HG02678 (cell line): ENCODE measurements at regions not wholly inside any gene's neighbourhood (a gene's known extent, or its start where the extent isn't known, plus 50 kb on each side); places are given as distances from the start of the nearest gene placed in this dataset.

Source experiments
- ATAC-seq: cut with Tn5 transposase; IDR thresholded peaks from one replicate; pipeline ENCODE4 v1.9.1; 2021; ENCODE audit warnings: mild to moderate bottlenecking, moderate library complexity; ENCODE audit not compliant: unreplicated experiment

- no peak for ATAC-seq
These were observed 873.1 kb downstream of the NSUN3 start for GRCh38 chr3:94935738-94936580.

- no peak for ATAC-seq
These were observed 875.1 kb downstream of the NSUN3 start for GRCh38 chr3:94937980-94938379.

- ATAC-seq = no peak
These were observed 883.8 kb downstream of the NSUN3 start for GRCh38 chr3:94946683-94947082.

- no peak for ATAC-seq
These were observed 898.7 kb downstream of the NSUN3 start for GRCh38 chr3:94961423-94962100.

- ATAC-seq = no peak
These were observed 903.1 kb downstream of the NSUN3 start for GRCh38 chr3:94965867-94966475.

GRCh38 chr3:94967196-94967595 is 904.3 kb downstream of the NSUN3 start:
- no peak for ATAC-seq

- no peak for ATAC-seq
These were observed 905.7 kb downstream of the NSUN3 start for GRCh38 chr3:94968519-94968918.

GRCh38 chr3:94972066-94972465 is 909.2 kb downstream of the NSUN3 start:
- no peak for ATAC-seq

GRCh38 chr3:94978084-94978483 is 915.2 kb downstream of the NSUN3 start:
- ATAC-seq = no peak

- no peak for ATAC-seq
These were observed 922.9 kb downstream of the NSUN3 start for GRCh38 chr3:94985778-94986177.

GRCh38 chr3:94990952-94991705 is 928.3 kb downstream of the NSUN3 start:
- no peak for ATAC-seq

- ATAC-seq = no peak
These were observed 933.9 kb downstream of the NSUN3 start for GRCh38 chr3:94996743-94997142.

- ATAC-seq = no peak
These were observed 939.7 kb downstream of the NSUN3 start for GRCh38 chr3:95002438-95003046.

GRCh38 chr3:95028688-95029087 is 965.8 kb downstream of the NSUN3 start:
- no peak for ATAC-seq

- no peak for ATAC-seq
These were observed 966.8 kb downstream of the NSUN3 start for GRCh38 chr3:95029644-95030043.

GRCh38 chr3:95036526-95037021 is 973.7 kb downstream of the NSUN3 start:
- no peak for ATAC-seq

GRCh38 chr3:95037097-95037496 is 974.2 kb downstream of the NSUN3 start:
- ATAC-seq = no peak

GRCh38 chr3:95037927-95038326 is 975.1 kb downstream of the NSUN3 start:
- no peak for ATAC-seq

- ATAC-seq = no peak
These were observed 981.2 kb downstream of the NSUN3 start for GRCh38 chr3:95044101-95044500.

GRCh38 chr3:95048564-95048963 is 985.7 kb downstream of the NSUN3 start:
- ATAC-seq = no peak

GRCh38 chr3:95049841-95050240 is 987.0 kb downstream of the NSUN3 start:
- ATAC-seq = no peak
